ENCODE measurements at regions not wholly inside any gene's neighbourhood (a gene's known extent, or its start where the extent isn't known, plus 50 kb on each side); places are given as distances from the start of the nearest gene placed in this dataset.

- FAIRE-seq, result no peak
- no peak overlapping the region for H3K4me3 ChIP-seq (ENCODE audit: control insufficient read depth in 2 of 3, extremely low read depth in 1 of 3, insufficient read depth in 2 of 3, low read depth in 1 of 3, low read length in 3 of 3)
- no peaks in the 10 kb centered on the region for H3K79me2 ChIP-seq (ENCODE audit: control insufficient read depth, insufficient read depth, low read length)
- H3K9me1 ChIP-seq (ENCODE audit: control insufficient read depth, extremely low read depth, insufficient read depth, low read length), result no peaks in the 10 kb centered on the region
- no peaks in the 10 kb centered on the region for H4K20me1 ChIP-seq (ENCODE audit: control insufficient read depth, extremely low read depth, insufficient read depth, low read length)
- TF ChIP-seq, protein P1, sequence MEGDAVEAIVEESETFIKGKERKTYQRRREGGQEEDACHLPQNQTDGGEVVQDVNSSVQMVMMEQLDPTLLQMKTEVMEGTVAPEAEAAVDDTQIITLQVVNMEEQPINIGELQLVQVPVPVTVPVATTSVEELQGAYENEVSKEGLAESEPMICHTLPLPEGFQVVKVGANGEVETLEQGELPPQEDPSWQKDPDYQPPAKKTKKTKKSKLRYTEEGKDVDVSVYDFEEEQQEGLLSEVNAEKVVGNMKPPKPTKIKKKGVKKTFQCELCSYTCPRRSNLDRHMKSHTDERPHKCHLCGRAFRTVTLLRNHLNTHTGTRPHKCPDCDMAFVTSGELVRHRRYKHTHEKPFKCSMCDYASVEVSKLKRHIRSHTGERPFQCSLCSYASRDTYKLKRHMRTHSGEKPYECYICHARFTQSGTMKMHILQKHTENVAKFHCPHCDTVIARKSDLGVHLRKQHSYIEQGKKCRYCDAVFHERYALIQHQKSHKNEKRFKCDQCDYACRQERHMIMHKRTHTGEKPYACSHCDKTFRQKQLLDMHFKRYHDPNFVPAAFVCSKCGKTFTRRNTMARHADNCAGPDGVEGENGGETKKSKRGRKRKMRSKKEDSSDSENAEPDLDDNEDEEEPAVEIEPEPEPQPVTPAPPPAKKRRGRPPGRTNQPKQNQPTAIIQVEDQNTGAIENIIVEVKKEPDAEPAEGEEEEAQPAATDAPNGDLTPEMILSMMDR (optimal IDR thresholded peaks at IDR 0.05 in 1 of 3, IDR thresholded peaks at IDR 0.05 in 1 of 3, conservative IDR thresholded peaks at IDR 0.05 in 1 of 3; ENCODE audit: extremely low read depth in 1 of 3, insufficient read depth in 2 of 3, low read length in 3 of 3), result no peak
- TF ChIP-seq EZH2 (IDR thresholded peaks at IDR 0.05; ENCODE audit: low read length), result no peak
- dilution Hi-C loops (cut with MboI; ENCODE audit: extremely low pct_ligation_motif_present, low sequenced_read_pairs), result no loop called here
- no peak overlapping the region for H3K9ac ChIP-seq (ENCODE audit: control insufficient read depth, extremely low read depth, insufficient read depth, low read length)
- no peaks in the 10 kb centered on the region for H3K9me3 ChIP-seq (ENCODE audit: control insufficient read depth, low read depth, low read length)
- H3K27ac ChIP-seq (ENCODE audit: control insufficient read depth, insufficient read depth, low read length), result no peak overlapping the region
- peaks cover 3% of the 10 kb centered on the region for H3K4me1 ChIP-seq (ENCODE audit: control insufficient read depth, extremely low read depth, insufficient read depth, low read length)
- no peak overlapping the region for H2AFZ ChIP-seq (ENCODE audit: control insufficient read depth, low read length)
- no peaks in the 10 kb centered on the region for H3K27me3 ChIP-seq (ENCODE audit: control insufficient read depth, extremely low read depth, insufficient read depth, low read length)
- no peaks in the 10 kb centered on the region for H3K36me3 ChIP-seq (ENCODE audit: control insufficient read depth in 2 of 2, extremely low read depth in 1 of 2, insufficient read depth in 2 of 2, low read length in 2 of 2)
- no peak overlapping the region for H3K4me2 ChIP-seq (ENCODE audit: control insufficient read depth, extremely low read depth, insufficient read depth, low read depth, low read length)
- no peak for DNase-seq (ENCODE audit: low read depth, low spot score)
These were observed 439.3 kb upstream of the DAB2 start for GRCh38 chr5:39863926-39864552.

DNA sequence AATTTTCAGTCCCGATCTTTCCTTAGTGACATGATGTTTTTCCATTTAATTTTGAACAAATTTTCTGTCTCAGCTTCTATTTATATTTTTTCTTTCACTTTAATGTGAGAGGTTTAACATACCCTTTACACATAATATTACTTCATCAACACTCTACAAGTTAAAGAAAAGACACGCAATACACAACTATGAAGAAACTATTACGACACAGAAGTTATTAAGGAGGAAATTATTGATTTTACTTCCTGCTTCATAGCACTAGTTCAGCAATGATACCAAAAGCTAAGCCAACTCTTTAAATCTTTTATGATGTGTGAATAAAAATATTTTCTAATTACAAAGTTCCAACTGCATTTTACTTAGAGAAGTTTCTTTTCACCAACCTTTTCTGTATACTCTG is 432.3 kb upstream of the DAB2 start:
- H3K9ac ChIP-seq (ENCODE audit: control insufficient read depth, extremely low read depth, insufficient read depth, low read length), result no peak overlapping the region
- no peak overlapping the region for H3K4me3 ChIP-seq (ENCODE audit: control insufficient read depth in 2 of 3, extremely low read depth in 1 of 3, insufficient read depth in 2 of 3, low read depth in 1 of 3, low read length in 3 of 3)
- DNase-seq (ENCODE audit: low read depth, low spot score) (no peak), FAIRE-seq (no peak)
- H3K79me2 ChIP-seq (ENCODE audit: control insufficient read depth, insufficient read depth, low read length), result no peaks in the 10 kb centered on the region
- no peaks in the 10 kb centered on the region for H3K4me1 ChIP-seq (ENCODE audit: control insufficient read depth, extremely low read depth, insufficient read depth, low read length)
- H3K36me3 ChIP-seq (ENCODE audit: control insufficient read depth in 2 of 2, extremely low read depth in 1 of 2, insufficient read depth in 2 of 2, low read length in 2 of 2), result no peaks in the 10 kb centered on the region
- H2AFZ ChIP-seq (ENCODE audit: control insufficient read depth, low read length), result no peak overlapping the region
- H4K20me1 ChIP-seq (ENCODE audit: control insufficient read depth, extremely low read depth, insufficient read depth, low read length), result no peaks in the 10 kb centered on the region
- no peaks in the 10 kb centered on the region for H3K9me1 ChIP-seq (ENCODE audit: control insufficient read depth, extremely low read depth, insufficient read depth, low read length)
- H3K27ac ChIP-seq (ENCODE audit: control insufficient read depth, insufficient read depth, low read length), result no peak overlapping the region
- dilution Hi-C loops (cut with MboI; ENCODE audit: extremely low pct_ligation_motif_present, low sequenced_read_pairs), result no loop called here
- H3K4me2 ChIP-seq (ENCODE audit: control insufficient read depth, extremely low read depth, insufficient read depth, low read depth, low read length), result no peak overlapping the region
- TF ChIP-seq EZH2 (IDR thresholded peaks at IDR 0.05; ENCODE audit: low read length), result no peak
- TF ChIP-seq, protein P1 (optimal IDR thresholded peaks at IDR 0.05 in 1 of 3, IDR thresholded peaks at IDR 0.05 in 1 of 3, conservative IDR thresholded peaks at IDR 0.05 in 1 of 3; ENCODE audit: extremely low read depth in 1 of 3, insufficient read depth in 2 of 3, low read length in 3 of 3), result no peak
- H3K9me3 ChIP-seq (ENCODE audit: control insufficient read depth, low read depth, low read length), result no peaks in the 10 kb centered on the region
- H3K27me3 ChIP-seq (ENCODE audit: control insufficient read depth, extremely low read depth, insufficient read depth, low read length), result no peaks in the 10 kb centered on the region
